GM13977 (cell line): ENCODE measurements at regions not wholly inside any gene's neighbourhood (a gene's known extent, or its start where the extent isn't known, plus 50 kb on each side); places are given as distances from the start of the nearest gene placed in this dataset.

Experiments
- DNase-seq: peaks from one replicate; pipeline ENCODE4 v3.0.0; 2012; ENCODE audit warnings: low spot score
- in situ Hi-C: fragments of 300-500 bp; cut with MboI; formaldehyde crosslinking; loops from one replicate; pipeline ENCODE4 v1.12.0; 2022; ENCODE audit warnings: low sequenced_read_pairs, low pct_unique_long_range_greater_than_20kb, mixed read lengths, inconsistent platforms; ENCODE audit not compliant: unreplicated experiment
- TF ChIP-seq, protein P1 (sequence below): IDR thresholded peaks from 2 replicates; pipeline ENCODE4 v1.5.1; 2012; ENCODE audit warnings: mild to moderate bottlenecking, control low read depth; ENCODE audit not compliant: insufficient read depth; ENCODE audit errors: extremely low read depth, missing control alignments

- in situ Hi-C loops, result no loop called here
- TF ChIP-seq, protein P1, sequence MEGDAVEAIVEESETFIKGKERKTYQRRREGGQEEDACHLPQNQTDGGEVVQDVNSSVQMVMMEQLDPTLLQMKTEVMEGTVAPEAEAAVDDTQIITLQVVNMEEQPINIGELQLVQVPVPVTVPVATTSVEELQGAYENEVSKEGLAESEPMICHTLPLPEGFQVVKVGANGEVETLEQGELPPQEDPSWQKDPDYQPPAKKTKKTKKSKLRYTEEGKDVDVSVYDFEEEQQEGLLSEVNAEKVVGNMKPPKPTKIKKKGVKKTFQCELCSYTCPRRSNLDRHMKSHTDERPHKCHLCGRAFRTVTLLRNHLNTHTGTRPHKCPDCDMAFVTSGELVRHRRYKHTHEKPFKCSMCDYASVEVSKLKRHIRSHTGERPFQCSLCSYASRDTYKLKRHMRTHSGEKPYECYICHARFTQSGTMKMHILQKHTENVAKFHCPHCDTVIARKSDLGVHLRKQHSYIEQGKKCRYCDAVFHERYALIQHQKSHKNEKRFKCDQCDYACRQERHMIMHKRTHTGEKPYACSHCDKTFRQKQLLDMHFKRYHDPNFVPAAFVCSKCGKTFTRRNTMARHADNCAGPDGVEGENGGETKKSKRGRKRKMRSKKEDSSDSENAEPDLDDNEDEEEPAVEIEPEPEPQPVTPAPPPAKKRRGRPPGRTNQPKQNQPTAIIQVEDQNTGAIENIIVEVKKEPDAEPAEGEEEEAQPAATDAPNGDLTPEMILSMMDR, result no peak
Observed at GRCh38 chr7:1309996-1310395, 77.3 kb downstream of the UNCX start.

GRCh38 chr7:1310936-1311335 is 78.3 kb downstream of the UNCX start:
- no peak for DNase-seq
- TF ChIP-seq, protein P1, result no peak
- in situ Hi-C loops, result no loop called here

More at GRCh38 chr7:1309996-1310395, 77.3 kb downstream of the UNCX start:
- no peak for DNase-seq

DNA sequence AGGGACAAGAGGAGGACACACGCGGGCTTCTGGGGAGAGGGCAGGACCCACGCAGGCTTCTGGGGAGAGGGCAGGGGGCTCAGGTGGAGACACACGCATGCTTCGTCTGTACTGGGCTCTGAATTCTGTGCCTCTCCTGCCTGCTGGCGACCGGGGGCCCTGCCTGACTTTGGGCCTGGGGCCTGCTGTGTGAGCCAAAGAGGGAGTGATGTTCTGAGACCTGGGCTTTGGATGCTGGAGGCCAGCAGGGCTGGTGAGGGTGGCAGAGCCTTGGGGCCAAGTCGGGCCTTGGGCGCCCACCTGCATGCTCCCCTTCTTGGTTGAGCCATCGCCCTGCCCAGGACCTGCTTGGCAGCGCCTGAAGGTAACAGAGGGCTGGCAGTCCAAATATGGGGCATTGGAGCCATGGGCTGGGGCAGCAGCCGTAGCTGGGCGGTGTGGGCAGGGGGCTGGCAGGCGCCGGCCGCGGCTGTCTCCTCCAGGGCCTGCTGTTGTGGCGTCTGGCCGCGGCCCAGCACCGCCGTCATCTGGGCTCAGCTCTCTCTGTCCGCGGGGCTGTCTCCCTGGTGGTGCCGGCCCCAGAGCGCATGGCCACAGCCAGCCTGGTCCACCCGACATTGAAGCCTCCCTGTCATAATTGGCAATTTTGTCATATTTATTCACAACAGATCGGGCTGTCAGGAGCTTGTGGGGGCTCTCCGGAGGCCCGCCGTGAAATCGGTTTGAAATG is 78.9 kb downstream of the UNCX start:
- in situ Hi-C loops, result no loop called here
- no peak for DNase-seq

DNA sequence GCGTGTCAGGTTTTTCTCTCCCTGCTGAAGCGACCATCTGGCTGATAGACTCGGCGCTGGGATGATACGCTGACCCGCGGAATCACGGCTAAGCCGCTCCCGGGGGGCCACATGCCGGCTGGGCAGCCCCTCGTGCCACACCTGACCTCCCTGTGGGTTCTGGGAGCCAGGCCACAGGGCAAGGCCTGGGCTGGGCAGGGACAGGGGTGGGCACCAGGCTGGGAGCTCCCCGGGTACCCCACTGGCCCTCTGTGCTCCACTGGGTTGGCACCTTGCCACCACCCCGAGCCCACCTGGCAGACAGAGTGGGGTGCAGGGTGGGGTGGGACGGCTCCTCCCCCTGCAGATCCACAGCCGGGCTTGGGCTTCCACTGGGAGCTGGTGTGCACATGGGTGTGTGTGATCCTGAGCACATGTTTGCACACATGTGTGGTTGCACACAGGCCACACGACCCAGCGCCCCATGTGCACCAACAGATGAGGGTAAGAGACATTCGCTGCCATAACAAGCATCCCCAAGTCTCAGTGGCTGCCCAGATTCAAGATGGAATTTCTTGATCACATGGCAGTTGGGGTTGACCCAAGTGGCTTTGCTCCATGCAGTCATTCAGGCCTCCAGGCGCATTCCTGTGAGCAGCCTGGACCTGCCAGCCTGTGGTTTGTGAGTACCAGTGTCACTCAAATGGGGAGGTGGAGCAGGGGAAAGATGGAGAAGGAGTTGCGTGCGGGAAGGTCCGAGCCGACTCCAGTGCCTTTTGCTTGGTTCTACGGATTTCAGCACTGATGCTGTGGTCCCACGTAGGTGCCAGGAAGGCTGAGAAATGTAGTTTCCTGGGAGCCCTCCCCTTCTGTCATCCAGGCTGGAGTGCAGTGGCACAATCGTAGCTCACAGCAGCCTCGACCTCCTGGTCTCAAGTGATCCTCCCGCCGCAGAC is 79.7 kb downstream of the UNCX start:
- no peak for DNase-seq
- in situ Hi-C loops, result no loop called here
- TF ChIP-seq, protein P1, result no peak

More for the DNA sequence above, 78.9 kb downstream of the UNCX start:
- TF ChIP-seq, protein P1, result no peak

DNA sequence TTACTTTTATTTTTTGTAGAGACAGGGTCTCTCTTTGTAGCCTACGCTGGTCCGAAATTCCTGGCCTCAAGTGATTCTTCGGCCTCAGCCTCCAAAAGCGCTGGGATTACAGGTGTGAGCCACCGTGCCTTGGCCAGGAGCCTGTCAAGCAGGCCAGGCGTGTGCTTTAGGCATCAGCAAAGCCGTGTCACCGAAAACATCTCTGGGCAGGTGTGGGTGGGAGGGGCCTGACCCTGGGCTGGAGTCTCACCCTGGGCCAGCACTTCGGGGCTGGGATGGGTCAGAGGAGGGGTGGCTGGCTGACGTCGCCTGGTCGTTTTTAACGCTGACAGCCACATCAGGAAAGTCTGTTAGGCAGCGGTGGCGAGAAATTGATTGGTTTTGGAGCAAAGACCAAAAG is 80.9 kb downstream of the UNCX start:
- TF ChIP-seq, protein P1, result no peak
- DNase-seq, result no peak
- in situ Hi-C loops, result no loop called here

DNA sequence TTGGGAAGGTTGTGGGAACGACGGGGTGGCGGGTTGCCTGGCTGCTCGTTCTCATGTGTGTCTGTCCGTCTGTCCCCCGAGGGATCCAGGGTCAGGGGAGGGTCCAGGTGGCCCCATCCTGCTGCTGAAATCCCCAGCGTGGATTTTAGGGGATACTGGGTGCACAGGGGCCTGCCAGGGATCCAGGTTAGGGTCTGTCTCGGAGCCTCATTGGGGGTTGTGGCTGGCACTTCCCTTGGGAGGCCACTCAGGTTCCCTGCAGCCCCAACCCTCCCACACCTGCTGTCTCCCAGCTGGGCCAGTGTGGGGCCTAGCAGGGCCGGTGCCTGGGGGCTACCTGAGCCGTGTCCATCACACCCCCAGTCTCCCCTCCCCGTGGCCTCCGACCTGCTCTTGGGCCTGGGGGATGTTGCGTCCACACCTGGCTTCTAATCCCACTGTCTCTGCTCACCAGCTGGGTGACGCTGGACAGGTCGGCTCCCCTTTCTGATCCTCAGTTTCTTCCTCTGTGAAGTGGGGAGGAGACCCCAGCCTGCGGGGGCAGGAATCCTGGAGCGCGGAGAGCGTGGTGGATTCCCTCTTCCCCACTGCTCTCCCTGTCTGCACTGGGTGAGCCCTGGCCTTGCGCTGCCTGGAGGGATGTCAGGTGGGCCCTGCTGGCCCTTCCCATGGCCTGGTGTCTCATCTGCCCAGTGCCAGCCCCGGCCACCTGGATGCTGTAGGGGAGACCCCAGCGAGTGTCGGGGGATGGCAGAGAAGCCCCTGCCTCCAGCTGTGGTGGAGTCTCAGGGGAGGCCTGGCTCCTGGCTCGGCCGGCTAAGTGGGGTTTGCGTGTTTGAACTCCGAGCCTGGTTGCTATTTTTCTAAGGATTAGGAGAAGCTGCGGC is 81.6 kb downstream of the UNCX start:
- in situ Hi-C loops, result no loop called here
- TF ChIP-seq, protein P1, result no peak
- DNase-seq, result no peak
